MM.1S (cell line): ENCODE measurements at regions not wholly inside any gene's neighbourhood (a gene's known extent, or its start where the extent isn't known, plus 50 kb on each side); places are given as distances from the start of the nearest gene placed in this dataset.

ENCODE experiments used
- CTCF ChIP-seq: fragments of 300-600 bp; sonication (generic); IDR thresholded peaks from 2 replicates; pipeline ENCODE4 v1.5.1; 2016; ENCODE audit warnings: antibody characterized with exemption, low read length, mixed read lengths
- EZH2phosphoT487 ChIP-seq: fragments of 300-600 bp; sonication (generic); IDR thresholded peaks from 2 replicates; pipeline ENCODE4 v1.6.1; 2018; ENCODE audit warnings: antibody characterized with exemption, low read length

GRCh38 chr11:97109078-97109477 is 719.3 kb downstream of the JRKL start:
- no peak for TF ChIP-seq EZH2phosphoT487
- no peak for TF ChIP-seq CTCF
